Fibroblast of mammary gland (primary cell): ENCODE measurements at regions not wholly inside any gene's neighbourhood (a gene's known extent, or its start where the extent isn't known, plus 50 kb on each side); places are given as distances from the start of the nearest gene placed in this dataset.

ENCODE experiments used
- DNase-seq: peaks from one replicate; pipeline ENCODE4 v3.0.0-alpha.2; 2010; ENCODE audit warnings: low read depth
- H3K4me3 ChIP-seq: 2 replicates; pipeline ENCODE4 v1.5.1; 2011; ENCODE audit warnings: low read depth, mild to moderate bottlenecking, low read length, moderate library complexity; ENCODE audit not compliant: control insufficient read depth
- CTCF ChIP-seq: conservative IDR thresholded peaks from 2 replicates; pipeline ENCODE4 v1.5.1; 2011; ENCODE audit warnings: low read depth, low read length, inconsistent platforms; ENCODE audit not compliant: control insufficient read depth, insufficient read depth

GRCh38 chr2:125850541-125850940 is 805.4 kb upstream of the GYPC start:
- DNase-seq = no peak
- H3K4me3 ChIP-seq = no peak overlapping the region
- TF ChIP-seq CTCF = no peak

- no peak overlapping the region for H3K4me3 ChIP-seq
- TF ChIP-seq CTCF = no peak
- no peak for DNase-seq
Observed at GRCh38 chr2:125852364-125852763, 803.6 kb upstream of the GYPC start.

GRCh38 chr2:125853626-125854025 is 802.3 kb upstream of the GYPC start:
- DNase-seq = no peak
- no peak for TF ChIP-seq CTCF
- no peak overlapping the region for H3K4me3 ChIP-seq

GRCh38 chr2:125855204-125855603 is 800.8 kb upstream of the GYPC start:
- TF ChIP-seq CTCF = no peak

DNA sequence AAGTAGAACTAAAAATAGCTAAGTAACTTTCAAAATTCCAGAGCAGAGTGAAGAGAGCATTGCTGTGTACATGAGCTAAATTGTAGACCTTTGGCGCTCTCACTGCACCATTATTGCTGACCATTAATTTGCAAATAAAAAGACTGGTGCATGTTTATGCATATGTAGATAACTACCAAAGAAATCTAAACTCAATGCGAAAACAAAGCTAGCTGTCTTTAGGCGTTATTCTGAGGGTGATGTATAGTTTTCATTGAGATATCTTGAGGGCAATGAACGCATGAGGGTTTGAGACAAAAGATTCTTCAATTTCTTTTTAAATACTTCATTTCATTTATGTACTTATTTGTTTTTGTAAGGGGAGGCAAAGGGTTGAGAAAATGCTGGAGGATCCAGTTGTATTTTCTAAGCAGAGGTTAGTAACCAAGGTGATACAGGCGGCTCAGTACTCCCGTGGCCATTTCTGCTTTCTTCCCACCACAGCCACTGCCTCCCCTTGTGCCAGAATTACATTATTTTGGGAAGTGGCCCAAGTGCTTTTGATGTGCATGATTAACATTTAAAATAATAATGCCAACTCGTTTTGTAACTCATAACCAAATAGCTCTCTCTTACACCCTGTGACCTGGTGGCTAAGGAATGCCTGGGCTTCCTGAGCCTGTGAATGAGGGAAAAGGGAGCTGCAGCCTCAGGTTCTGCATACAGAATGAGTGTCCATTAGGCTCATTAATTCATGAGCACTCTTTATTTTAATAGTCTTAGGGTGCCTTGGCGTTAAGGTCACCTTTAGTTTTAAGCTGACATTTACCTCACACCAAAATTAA is 797.8 kb upstream of the GYPC start:
- H3K4me3 ChIP-seq = no peak overlapping the region
- no peak for DNase-seq
- TF ChIP-seq CTCF = no peak

More at GRCh38 chr2:125855204-125855603, 800.8 kb upstream of the GYPC start:
- H3K4me3 ChIP-seq = no peak overlapping the region
- no peak for DNase-seq

DNA sequence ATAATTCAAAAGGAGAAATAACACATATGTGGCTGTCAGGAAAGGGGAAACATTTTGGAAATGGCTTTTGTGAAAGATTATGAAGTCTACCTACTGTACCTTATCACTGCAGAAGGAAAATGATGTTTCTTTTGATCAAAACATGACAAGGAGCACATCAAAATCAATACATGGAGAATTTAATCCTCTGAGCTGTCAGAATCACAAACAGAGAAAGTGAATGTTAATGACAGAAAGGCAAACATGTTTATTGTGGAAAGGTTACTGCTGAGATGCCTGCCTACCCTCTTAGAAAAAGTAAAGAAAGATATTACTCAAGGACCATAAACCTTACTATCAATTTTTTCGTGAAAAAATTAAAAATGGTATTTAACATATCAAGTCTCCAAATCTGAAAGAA is 794.5 kb upstream of the GYPC start:
- DNase-seq = no peak
- TF ChIP-seq CTCF = no peak
- no peak overlapping the region for H3K4me3 ChIP-seq

DNA sequence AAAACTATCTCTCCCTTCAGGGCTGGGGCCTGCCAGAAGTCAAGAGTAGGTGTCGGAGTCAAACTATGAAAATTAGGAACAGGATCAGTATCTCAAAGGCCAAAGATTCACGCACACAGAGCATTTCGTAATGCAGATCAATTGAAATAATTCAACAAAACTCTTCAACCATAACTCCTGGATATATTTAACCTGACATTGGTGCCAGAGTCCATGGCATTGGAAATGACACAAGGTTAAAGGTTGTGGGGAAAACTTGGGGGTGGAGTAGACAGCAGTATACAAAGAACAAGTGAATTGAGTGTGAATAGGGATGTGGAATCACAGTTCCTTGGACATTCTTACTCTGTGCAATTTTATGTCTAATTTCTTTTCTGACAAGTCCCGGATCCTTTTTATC is 788.0 kb upstream of the GYPC start:
- no peak for DNase-seq
- TF ChIP-seq CTCF = no peak
- no peak overlapping the region for H3K4me3 ChIP-seq
